ENCODE measurements at regions not wholly inside any gene's neighbourhood (a gene's known extent, or its start where the extent isn't known, plus 50 kb on each side); places are given as distances from the start of the nearest gene placed in this dataset.

DNA sequence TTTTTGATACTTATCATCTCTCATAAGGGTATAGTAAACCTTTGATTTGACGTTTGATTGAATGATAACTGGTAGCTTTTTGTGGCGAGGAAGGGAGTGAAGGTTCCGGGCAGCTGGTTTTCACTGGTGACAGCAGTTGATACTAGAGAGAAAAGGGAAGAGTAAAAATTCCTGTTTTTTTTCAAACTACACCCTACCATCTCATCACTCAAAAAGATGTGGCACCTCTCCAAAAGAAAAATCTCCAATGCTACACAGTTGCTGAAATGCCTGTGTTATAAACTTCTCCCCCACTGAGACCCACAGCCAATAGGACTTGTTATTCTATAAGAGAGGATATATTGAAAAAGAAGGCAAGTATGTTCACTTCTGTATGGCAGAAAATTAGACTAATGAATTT is 154.0 kb downstream of the MAIP1 start:
- TF ChIP-seq, protein P1, sequence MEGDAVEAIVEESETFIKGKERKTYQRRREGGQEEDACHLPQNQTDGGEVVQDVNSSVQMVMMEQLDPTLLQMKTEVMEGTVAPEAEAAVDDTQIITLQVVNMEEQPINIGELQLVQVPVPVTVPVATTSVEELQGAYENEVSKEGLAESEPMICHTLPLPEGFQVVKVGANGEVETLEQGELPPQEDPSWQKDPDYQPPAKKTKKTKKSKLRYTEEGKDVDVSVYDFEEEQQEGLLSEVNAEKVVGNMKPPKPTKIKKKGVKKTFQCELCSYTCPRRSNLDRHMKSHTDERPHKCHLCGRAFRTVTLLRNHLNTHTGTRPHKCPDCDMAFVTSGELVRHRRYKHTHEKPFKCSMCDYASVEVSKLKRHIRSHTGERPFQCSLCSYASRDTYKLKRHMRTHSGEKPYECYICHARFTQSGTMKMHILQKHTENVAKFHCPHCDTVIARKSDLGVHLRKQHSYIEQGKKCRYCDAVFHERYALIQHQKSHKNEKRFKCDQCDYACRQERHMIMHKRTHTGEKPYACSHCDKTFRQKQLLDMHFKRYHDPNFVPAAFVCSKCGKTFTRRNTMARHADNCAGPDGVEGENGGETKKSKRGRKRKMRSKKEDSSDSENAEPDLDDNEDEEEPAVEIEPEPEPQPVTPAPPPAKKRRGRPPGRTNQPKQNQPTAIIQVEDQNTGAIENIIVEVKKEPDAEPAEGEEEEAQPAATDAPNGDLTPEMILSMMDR (IDR thresholded peaks at IDR 0.05; ENCODE audit: low read length) = no peak
- no peak for TF ChIP-seq EZH2 (IDR thresholded peaks at IDR 0.05; ENCODE audit: borderline replicate concordance, low read length)

All from OCI-LY1 (cell line).